ENCODE measurements at regions not wholly inside any gene's neighbourhood (a gene's known extent, or its start where the extent isn't known, plus 50 kb on each side); places are given as distances from the start of the nearest gene placed in this dataset.

DNA sequence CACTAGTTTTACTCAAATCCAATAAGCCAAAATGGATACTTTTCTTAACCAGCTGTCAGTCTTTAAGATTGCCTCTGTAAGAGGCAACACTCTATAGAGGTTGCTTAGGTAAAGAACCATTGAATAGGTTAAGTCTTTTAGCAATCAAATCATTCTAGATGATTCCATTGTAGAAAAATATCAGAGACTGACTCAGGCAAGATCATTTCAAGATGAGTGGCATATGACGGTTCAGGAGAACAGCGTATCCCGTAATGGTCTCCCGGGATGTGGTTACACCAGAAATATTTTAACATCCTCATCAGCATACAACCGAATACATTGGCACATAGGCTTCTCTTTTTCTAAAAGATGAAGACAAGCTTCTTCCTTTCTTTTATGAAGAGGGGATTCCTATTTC, 641.7 kb upstream of the AGA start:
- TF ChIP-seq POLR2AphosphoS5 (IDR thresholded peaks at IDR 0.05) = no peak
- TF ChIP-seq, protein P1, sequence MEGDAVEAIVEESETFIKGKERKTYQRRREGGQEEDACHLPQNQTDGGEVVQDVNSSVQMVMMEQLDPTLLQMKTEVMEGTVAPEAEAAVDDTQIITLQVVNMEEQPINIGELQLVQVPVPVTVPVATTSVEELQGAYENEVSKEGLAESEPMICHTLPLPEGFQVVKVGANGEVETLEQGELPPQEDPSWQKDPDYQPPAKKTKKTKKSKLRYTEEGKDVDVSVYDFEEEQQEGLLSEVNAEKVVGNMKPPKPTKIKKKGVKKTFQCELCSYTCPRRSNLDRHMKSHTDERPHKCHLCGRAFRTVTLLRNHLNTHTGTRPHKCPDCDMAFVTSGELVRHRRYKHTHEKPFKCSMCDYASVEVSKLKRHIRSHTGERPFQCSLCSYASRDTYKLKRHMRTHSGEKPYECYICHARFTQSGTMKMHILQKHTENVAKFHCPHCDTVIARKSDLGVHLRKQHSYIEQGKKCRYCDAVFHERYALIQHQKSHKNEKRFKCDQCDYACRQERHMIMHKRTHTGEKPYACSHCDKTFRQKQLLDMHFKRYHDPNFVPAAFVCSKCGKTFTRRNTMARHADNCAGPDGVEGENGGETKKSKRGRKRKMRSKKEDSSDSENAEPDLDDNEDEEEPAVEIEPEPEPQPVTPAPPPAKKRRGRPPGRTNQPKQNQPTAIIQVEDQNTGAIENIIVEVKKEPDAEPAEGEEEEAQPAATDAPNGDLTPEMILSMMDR (IDR thresholded peaks at IDR 0.05 in 8 of 11, conservative IDR thresholded peaks at IDR 0.05 in 3 of 11) = no peak
- no peaks in the 10 kb centered on the region for H3K36me3 ChIP-seq
- no peaks in the 10 kb centered on the region for H3K27me3 ChIP-seq (replicated peaks in 1 of 7)
- 92 to 94% (median 93%) methylated on average over 5 of the region's 5 CpGs for WGBS, 5 donors
- H3K4me3 ChIP-seq = no peak overlapping the region
- H3K27ac ChIP-seq = no peak overlapping the region
- DNase-seq = no peak
- no peaks in the 10 kb centered on the region for H3K4me1 ChIP-seq
- intact Hi-C loops (cut with DNase I; ENCODE audit: low total_unique reads) = no loop called here
- H3K9me3 ChIP-seq = peaks cover 0 to 4% (median 0%) of the 10 kb centered on the region in 8 donors

DNA sequence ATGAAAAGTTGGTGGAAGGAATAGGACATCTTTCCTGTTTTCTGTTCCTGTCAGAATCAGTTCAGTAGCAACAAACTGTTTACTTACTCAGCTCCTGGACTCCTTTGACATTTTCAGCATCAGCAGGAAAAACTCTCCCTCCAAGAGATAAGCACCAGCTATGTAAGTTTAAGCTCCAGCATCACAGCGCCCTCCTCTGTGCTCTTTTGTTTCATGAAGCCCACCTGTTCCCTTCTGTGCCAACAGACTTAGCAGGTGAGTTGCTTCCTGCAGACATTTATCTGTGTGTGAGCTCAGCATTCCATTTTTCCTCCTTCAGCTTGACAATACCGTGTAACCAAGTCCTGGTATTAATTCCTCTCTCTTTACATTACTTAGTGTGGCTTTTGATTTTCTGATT, 644.1 kb upstream of the AGA start:
- Histone ChIP-seq H3K4me1 (no peaks in the 10 kb centered on the region), H3K27ac (no peak overlapping the region), H3K4me3 (no peak overlapping the region), H3K9me3 (peaks cover 0 to 16% (median 5%) of the 10 kb centered on the region in 8 donors), H3K36me3 (no peaks in the 10 kb centered on the region), H3K27me3 (replicated peaks in 1 of 7) (no peaks in the 10 kb centered on the region)
- TF ChIP-seq, protein P1 (IDR thresholded peaks at IDR 0.05 in 8 of 11, conservative IDR thresholded peaks at IDR 0.05 in 3 of 11) = no peak
- no peak for TF ChIP-seq POLR2A (IDR thresholded peaks at IDR 0.05)
- TF ChIP-seq POLR2AphosphoS5 (IDR thresholded peaks at IDR 0.05) = no peak
- intact Hi-C loops (cut with DNase I; ENCODE audit: low total_unique reads) = no loop called here
- DNase-seq = no peak
- 20 to 28% (median 25%) methylated on average over 2 of the region's 2 CpGs for WGBS, 5 donors

DNA sequence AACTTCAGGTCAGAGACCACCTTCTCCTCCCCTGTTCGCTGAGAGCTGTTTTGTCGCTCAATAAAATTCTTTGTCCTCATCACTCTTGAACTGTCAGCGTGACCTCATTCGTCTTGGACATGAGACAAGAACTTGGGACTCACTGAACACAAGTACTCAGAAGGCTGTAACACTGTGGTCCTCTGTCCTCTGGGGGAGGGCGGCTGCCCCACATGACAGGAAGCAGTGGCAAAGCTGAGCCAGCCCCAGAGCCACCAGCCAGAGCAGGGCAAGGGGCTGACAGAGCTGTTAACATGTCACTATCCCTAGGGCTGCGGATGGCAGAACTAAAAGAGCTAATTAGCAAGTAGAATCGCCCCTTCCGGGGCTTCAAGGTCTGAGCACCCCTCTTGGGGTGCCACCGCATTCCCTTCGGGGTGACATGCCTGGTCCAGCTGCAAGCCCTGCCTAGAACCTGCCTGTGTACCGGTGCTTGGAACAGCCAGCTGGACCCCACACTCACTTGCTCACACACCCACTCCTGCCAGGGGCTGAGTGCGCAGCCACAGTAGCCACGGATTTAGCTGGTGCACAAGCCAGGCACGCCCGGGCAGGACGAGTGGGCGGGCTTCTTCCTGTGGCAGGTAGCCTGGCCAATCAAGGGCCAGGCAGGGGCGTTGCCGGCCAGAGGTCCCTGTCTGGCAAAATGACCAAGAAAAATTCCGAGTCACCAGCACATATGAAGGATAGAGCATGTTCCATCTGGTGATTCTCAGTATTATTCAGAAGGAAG, 648.6 kb upstream of the AGA start:
- no peak overlapping the region for H3K4me3 ChIP-seq

DNA sequence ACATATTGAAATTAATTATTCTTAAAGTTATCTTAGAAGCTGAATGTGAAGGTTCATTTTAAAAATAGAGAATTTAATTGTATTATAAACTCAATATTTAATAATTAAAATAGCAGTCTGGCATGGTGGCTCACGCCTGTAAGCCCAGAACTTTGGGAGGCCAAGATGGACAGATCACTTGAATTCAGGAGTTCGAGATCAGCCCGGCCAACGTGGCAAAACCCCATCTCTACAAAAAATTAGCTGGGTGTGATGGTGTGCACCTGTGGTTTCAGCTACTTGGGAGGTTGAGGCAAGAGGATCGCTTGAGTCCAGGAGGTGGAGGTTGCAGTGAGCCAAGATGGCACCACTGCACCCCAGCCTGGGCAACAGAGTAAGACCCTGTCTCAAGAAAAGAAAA, 659.9 kb upstream of the AGA start:
- TF ChIP-seq, protein P1 (IDR thresholded peaks at IDR 0.05 in 8 of 11, conservative IDR thresholded peaks at IDR 0.05 in 3 of 11) = no peak
- TF ChIP-seq POLR2AphosphoS5 (IDR thresholded peaks at IDR 0.05) (no peak), POLR2A (IDR thresholded peaks at IDR 0.05) (no peak)
- 69 to 87% (median 80%) methylated on average over 5 of the region's 5 CpGs for WGBS, 5 donors
- peaks cover 0 to 24% (median 0%) of the 10 kb centered on the region in 8 donors for H3K9me3 ChIP-seq
- H3K27ac ChIP-seq = no peak overlapping the region
- no peak overlapping the region for H3K4me3 ChIP-seq
- intact Hi-C loops (cut with DNase I; ENCODE audit: low total_unique reads) = no loop called here
- DNase-seq = no peak
- H3K4me1 ChIP-seq = no peaks in the 10 kb centered on the region
- H3K27me3 ChIP-seq (replicated peaks in 1 of 7) = no peaks in the 10 kb centered on the region
- H3K36me3 ChIP-seq = no peaks in the 10 kb centered on the region

More for the DNA sequence above, 648.6 kb upstream of the AGA start:
- Histone ChIP-seq H3K36me3 (no peaks in the 10 kb centered on the region), H3K27me3 (replicated peaks in 1 of 7) (no peaks in the 10 kb centered on the region), H3K9me3 (peaks cover 0 to 16% (median 5%) of the 10 kb centered on the region in 8 donors), H3K4me1 (no peaks in the 10 kb centered on the region), H3K27ac (no peak overlapping the region)
- intact Hi-C loops (cut with DNase I; ENCODE audit: low total_unique reads) = no loop called here
- 84 to 89% (median 86%) methylated on average over 12 to 20 of the region's 20 CpGs for WGBS, 5 donors
- TF ChIP-seq POLR2AphosphoS5 (IDR thresholded peaks at IDR 0.05) = no peak
- TF ChIP-seq, protein P1 (IDR thresholded peaks at IDR 0.05 in 8 of 11, conservative IDR thresholded peaks at IDR 0.05 in 3 of 11) = no peak
- TF ChIP-seq POLR2A (IDR thresholded peaks at IDR 0.05) = no peak
- no peak for DNase-seq
